ENCODE measurements at regions not wholly inside any gene's neighbourhood (a gene's known extent, or its start where the extent isn't known, plus 50 kb on each side); places are given as distances from the start of the nearest gene placed in this dataset.

GRCh38 chr5:112480501-112480900 lies 61.4 kb upstream of the EPB41L4A start:
- H3K27ac ChIP-seq = no peak overlapping the region
- H3K36me3 ChIP-seq = no peaks in the 10 kb centered on the region
- no peaks in the 10 kb centered on the region for H3K4me1 ChIP-seq
- intact Hi-C loops (cut with DNase I; ENCODE audit: low total_unique reads) = no loop called here
- TF ChIP-seq POLR2AphosphoS5 (IDR thresholded peaks at IDR 0.05) = no peak
- TF ChIP-seq POLR2A (IDR thresholded peaks at IDR 0.05) = no peak
- no peak for TF ChIP-seq CTCF (IDR thresholded peaks at IDR 0.05)
- no peak for TF ChIP-seq EP300 (IDR thresholded peaks at IDR 0.05)
- no peaks in the 10 kb centered on the region for H3K27me3 ChIP-seq
- no peak for DNase-seq
- H3K9me3 ChIP-seq = peaks cover 0 to 6% (median 0%) of the 10 kb centered on the region in 4 donors
- no peak overlapping the region for H3K4me3 ChIP-seq

GRCh38 chr5:112483704-112484103 lies 64.6 kb upstream of the EPB41L4A start:
- intact Hi-C loops (cut with DNase I; ENCODE audit: low total_unique reads) = no loop called here
- no peak for TF ChIP-seq EP300 (IDR thresholded peaks at IDR 0.05)
- no peak for TF ChIP-seq POLR2A (IDR thresholded peaks at IDR 0.05)
- no peak for TF ChIP-seq POLR2AphosphoS5 (IDR thresholded peaks at IDR 0.05)
- TF ChIP-seq CTCF (IDR thresholded peaks at IDR 0.05) = no peak
- no peaks in the 10 kb centered on the region for H3K36me3 ChIP-seq
- no peaks in the 10 kb centered on the region for H3K27me3 ChIP-seq
- no peak for DNase-seq
- peaks cover 0 to 6% (median 0%) of the 10 kb centered on the region in 4 donors for H3K9me3 ChIP-seq
- H3K27ac ChIP-seq = no peak overlapping the region
- 85 to 90% (median 87%) methylated on average over 2 of the region's 2 CpGs for WGBS, 5 donors
- no peaks in the 10 kb centered on the region for H3K4me1 ChIP-seq
- no peak overlapping the region for H3K4me3 ChIP-seq

- H3K27ac ChIP-seq = no peak overlapping the region
- no peak overlapping the region for H3K4me3 ChIP-seq
- TF ChIP-seq CTCF (IDR thresholded peaks at IDR 0.05) (no peak), POLR2A (IDR thresholded peaks at IDR 0.05) (no peak), EP300 (IDR thresholded peaks at IDR 0.05) (no peak), POLR2AphosphoS5 (IDR thresholded peaks at IDR 0.05) (no peak)
- 5 to 22% (median 16%) methylated on average over 2 of the region's 2 CpGs for WGBS, 5 donors
- DNase-seq = peak in 1 of 2 donors; percentile 7
- H3K27me3 ChIP-seq = no peaks in the 10 kb centered on the region
- H3K9me3 ChIP-seq = peaks cover 0 to 6% (median 0%) of the 10 kb centered on the region in 4 donors
- H3K4me1 ChIP-seq = no peaks in the 10 kb centered on the region
- H3K36me3 ChIP-seq = no peaks in the 10 kb centered on the region
- intact Hi-C loops (cut with DNase I; ENCODE audit: low total_unique reads) = no loop called here
These were observed 66.9 kb upstream of the EPB41L4A start for GRCh38 chr5:112485934-112486355.

- no peak overlapping the region for H3K27ac ChIP-seq
- TF ChIP-seq CTCF (IDR thresholded peaks at IDR 0.05) (peak in 2 of 7 experiments; percentile 12 to 31), POLR2A (IDR thresholded peaks at IDR 0.05) (no peak)
- DNase-seq = no peak
- WGBS, 5 donors = 72 to 84% (median 79%) methylated on average over 5 of the region's 5 CpGs
- H3K4me3 ChIP-seq = no peak overlapping the region
- no peaks in the 10 kb centered on the region for H3K9me3 ChIP-seq
- H3K4me1 ChIP-seq = no peaks in the 10 kb centered on the region
- intact Hi-C loops (cut with DNase I; ENCODE audit: low total_unique reads) = no loop called here
- no peaks in the 10 kb centered on the region for H3K27me3 ChIP-seq
- H3K36me3 ChIP-seq = no peaks in the 10 kb centered on the region
These were observed 72.2 kb upstream of the EPB41L4A start for GRCh38 chr5:112491257-112491656.

Measured in stomach (tissue), 8 donors.